GM06990 (cell line): ENCODE measurements at regions not wholly inside any gene's neighbourhood (a gene's known extent, or its start where the extent isn't known, plus 50 kb on each side); places are given as distances from the start of the nearest gene placed in this dataset.
"Not testable (repeated sequence)": the region's sequence is repeated elsewhere in the genome, so short reads cannot be mapped to it uniquely, and the experiment has no call there.

Source experiments
- DNase-seq: peaks from one replicate; pipeline ENCODE4 v3.0.0-alpha.2; 2011; ENCODE audit not compliant: insufficient read length; ENCODE audit errors: extremely low read depth
- H3K27me3 ChIP-seq: replicated peaks from 2 replicates; pipeline ENCODE4 v1.6.0; 2011; ENCODE audit warnings: low read length; ENCODE audit not compliant: control insufficient read depth, insufficient read depth
- H3K36me3 ChIP-seq: 2 replicates; pipeline ENCODE4 v1.5.1; 2011; ENCODE audit warnings: low read length; ENCODE audit not compliant: control insufficient read depth, insufficient read depth
- H3K4me3 ChIP-seq: replicated peaks from 2 replicates; pipeline ENCODE4 v1.5.1; 2011; ENCODE audit warnings: low read depth, mild to moderate bottlenecking, control low read depth, low read length
- CTCF ChIP-seq: IDR thresholded peaks from 2 replicates; pipeline ENCODE4 v1.5.1; 2011; ENCODE audit warnings: low read length, control low read depth, mild to moderate bottlenecking, inconsistent platforms; ENCODE audit not compliant: insufficient read depth, poor library complexity, severe bottlenecking

GRCh38 chr12:73225371-73225937, 953.3 kb downstream of the TRHDE start:
- no peaks in the 10 kb centered on the region for H3K27me3 ChIP-seq

GRCh38 chr12:73225941-73226340, 953.8 kb downstream of the TRHDE start:
- no peak for TF ChIP-seq CTCF
- no peaks in the 10 kb centered on the region for H3K36me3 ChIP-seq
- H3K4me3 ChIP-seq, result no peak overlapping the region
- H3K27me3 ChIP-seq, result no peaks in the 10 kb centered on the region
- DNase-seq, result no peak

More at GRCh38 chr12:73225371-73225937, 953.3 kb downstream of the TRHDE start:
- no peak for TF ChIP-seq CTCF
- H3K4me3 ChIP-seq, result no peak overlapping the region
- H3K36me3 ChIP-seq, result no peaks in the 10 kb centered on the region
- DNase-seq, result no peak

GRCh38 chr12:73226593-73226992, 954.4 kb downstream of the TRHDE start:
- Histone ChIP-seq H3K4me3 (no peak overlapping the region), H3K36me3 (no peaks in the 10 kb centered on the region), H3K27me3 (no peaks in the 10 kb centered on the region)
- TF ChIP-seq CTCF, result no peak
- no peak for DNase-seq

DNA sequence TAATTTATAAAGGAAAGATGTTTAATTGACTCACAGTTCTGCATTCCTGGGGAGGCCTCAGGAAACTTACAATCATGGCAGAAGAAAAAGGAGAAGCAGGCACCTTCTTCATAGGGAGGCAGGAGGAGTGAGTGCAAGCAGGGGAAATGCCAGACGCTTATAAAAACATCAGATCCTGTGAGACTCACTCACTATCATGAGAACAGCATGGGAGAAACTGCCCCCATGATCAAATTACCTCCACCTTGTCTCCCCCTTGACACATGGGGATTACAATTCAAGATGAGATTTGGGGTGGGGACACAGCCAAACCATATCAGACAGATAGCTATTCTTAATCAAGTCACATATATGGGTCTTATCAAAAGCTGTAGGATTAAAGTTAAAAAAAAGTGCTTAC, 956.7 kb downstream of the TRHDE start:
- H3K27me3 ChIP-seq, H3K4me3 ChIP-seq, DNase-seq, H3K36me3 ChIP-seq: not testable (repeated sequence)

GRCh38 chr12:73235387-73235786, 963.2 kb downstream of the TRHDE start:
- DNase-seq, result no peak
- no peaks in the 10 kb centered on the region for H3K27me3 ChIP-seq
- no peaks in the 10 kb centered on the region for H3K36me3 ChIP-seq
- no peak for TF ChIP-seq CTCF
- no peak overlapping the region for H3K4me3 ChIP-seq

- no peak for DNase-seq
- Histone ChIP-seq H3K4me3 (no peak overlapping the region), H3K36me3 (no peaks in the 10 kb centered on the region), H3K27me3 (no peaks in the 10 kb centered on the region)
- TF ChIP-seq CTCF, result no peak
These were observed 967.9 kb downstream of the TRHDE start for GRCh38 chr12:73240110-73240509.
